Breast epithelium (tissue), 3 donors: ENCODE measurements at regions not wholly inside any gene's neighbourhood (a gene's known extent, or its start where the extent isn't known, plus 50 kb on each side); places are given as distances from the start of the nearest gene placed in this dataset.

Experiments used
- CTCF ChIP-seq, 3 donors: fragments of 450-650 bp; IDR thresholded peaks; one replicate each; pipeline ENCODE4 v1.5.1; 2016 to 2017; ENCODE audit warnings: antibody characterized with exemption in 3 of 3, mild to moderate bottlenecking in 3 of 3, moderate library complexity in 3 of 3
- POLR2A ChIP-seq: fragments of 450-650 bp; IDR thresholded peaks from one replicate; pipeline ENCODE4 v1.6.1; 2016; ENCODE audit warnings: antibody characterized with exemption, mild to moderate bottlenecking, moderate library complexity
- POLR2AphosphoS5 ChIP-seq, 3 donors: sonication (generic); formaldehyde crosslinking; IDR thresholded peaks; one replicate each; pipeline ENCODE4 v1.6.1; 2017; ENCODE audit warnings: antibody characterized with exemption in 3 of 3

GRCh38 chr13:64272681-64273080, 2857.0 kb upstream of the PCDH20 start:
- TF ChIP-seq CTCF (IDR thresholded peaks at IDR 0.05) (no peak), POLR2A (no peak), POLR2AphosphoS5 (IDR thresholded peaks at IDR 0.05) (no peak)
